Aorta (tissue), 5 donors: ENCODE measurements at regions not wholly inside any gene's neighbourhood (a gene's known extent, or its start where the extent isn't known, plus 50 kb on each side); places are given as distances from the start of the nearest gene placed in this dataset.
A peak's percentile ranks its signal among the peaks of the same experiment; 100 is the strongest.

ENCODE experiments used
- ATAC-seq: fragments of 200-7000 bp; cut with Tn5 transposase; one replicate; pipeline ENCODE4 v1.9.1; 2022; ENCODE audit warnings: moderate library complexity; ENCODE audit not compliant: low FRiP score
- DNase-seq, 2 donors: peaks; one replicate each; pipeline ENCODE4 v3.0.0-alpha.2; 2020
- H3K27ac ChIP-seq, 2 donors: one replicate each; pipeline ENCODE4 v1.5.1; 2013; ENCODE audit warnings: low read length in 2 of 2, mild to moderate bottlenecking in 2 of 2, moderate library complexity in 2 of 2, control low read depth in 1 of 2, inconsistent platforms in 1 of 2, low read depth in 1 of 2
- H3K27me3 ChIP-seq, 2 donors: one replicate each; pipeline ENCODE4 v1.6.1; 2013; ENCODE audit warnings: control low read depth in 1 of 2, low read length in 1 of 2, mild to moderate bottlenecking in 1 of 2, moderate library complexity in 1 of 2; ENCODE audit not compliant: insufficient read depth in 2 of 2, control insufficient read depth in 1 of 2
- H3K36me3 ChIP-seq, 2 donors: one replicate each; pipeline ENCODE4 v1.6.1; 2013; ENCODE audit warnings: control low read depth in 1 of 2, low read length in 1 of 2, mild to moderate bottlenecking in 1 of 2; ENCODE audit not compliant: insufficient read depth in 2 of 2, control insufficient read depth in 1 of 2
- H3K4me1 ChIP-seq, 2 donors: one replicate each; pipeline ENCODE4 v1.6.1; 2013; ENCODE audit warnings: low read length in 2 of 2, control low read depth in 1 of 2, mild to moderate bottlenecking in 1 of 2, moderate library complexity in 1 of 2; ENCODE audit not compliant: insufficient read depth in 2 of 2, control insufficient read depth in 1 of 2
- H3K4me3 ChIP-seq, 2 donors: one replicate each; pipeline ENCODE4 v1.5.1; 2013; ENCODE audit warnings: low read length in 2 of 2, control low read depth in 1 of 2, mild to moderate bottlenecking in 1 of 2
- H3K9me3 ChIP-seq: one replicate; pipeline ENCODE4 v1.6.1; 2013; ENCODE audit warnings: mild to moderate bottlenecking, low read length; ENCODE audit not compliant: control insufficient read depth
- WGBS, 2 donors: extraction: QIAGEN DNeasy Blood & Tissue Kit; methylation state at CpG; one replicate each; pipeline ENCODE4 v1.1.7; 2013; 5-methylcytosine and 5-hydroxymethylcytosine counted together
- intact Hi-C, 2 donors: fragments of 100-400 bp; cut with DNase I; formaldehyde crosslinking; loops; one replicate each; pipeline versions ENCODE4 v1.14.2 to v1.15.0; 2022
- donor health status: healthy with polysubstance abuse.
- donor health status: Bipolar disorder and iron deficiency.
- donor health status: DM: no; HTN: no; CAD: no.
- donor health status: DM: no; HTN: no; CAD: no.
- donor health status: DM: yes; HTN: yes; CAD: no.

DNA sequence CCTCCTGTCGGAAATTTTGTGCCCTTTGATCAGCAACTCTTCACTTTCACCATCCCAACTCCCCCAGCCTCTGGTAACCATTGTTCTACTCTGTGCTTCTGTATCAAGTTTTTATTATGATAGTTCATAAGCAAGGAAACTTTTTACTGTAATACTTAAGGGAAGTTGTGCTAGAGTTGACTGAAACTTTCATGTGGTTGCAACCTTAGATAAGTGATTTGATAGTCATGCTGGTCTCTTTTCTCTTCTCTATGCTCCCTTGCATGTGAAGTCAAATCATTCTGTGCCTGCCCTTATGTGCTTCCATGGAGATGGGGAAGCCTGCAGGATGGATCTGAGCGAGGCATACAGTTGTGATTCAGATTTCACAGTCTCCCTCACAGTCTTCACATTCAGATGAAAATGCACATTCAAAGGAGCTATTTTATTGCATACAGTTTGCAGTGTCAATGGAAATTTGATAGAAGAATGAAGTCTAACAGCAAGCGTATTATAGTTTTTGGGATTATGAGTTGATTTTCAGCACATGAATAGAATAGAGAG is 1428.3 kb upstream of the TENM3 start:
- Histone ChIP-seq H3K27ac (no peak overlapping the region), H3K4me1 (no peaks in the 10 kb centered on the region), H3K9me3 (no peaks in the 10 kb centered on the region), H3K36me3 (no peaks in the 10 kb centered on the region), H3K27me3 (no peaks in the 10 kb centered on the region), H3K4me3 (no peak overlapping the region)
- WGBS, 2 donors: 83 to 86% methylated on average over 3 of the region's 3 CpGs
- intact Hi-C loops: no loop called here
- DNase-seq (no peak), ATAC-seq (no peak)

DNA sequence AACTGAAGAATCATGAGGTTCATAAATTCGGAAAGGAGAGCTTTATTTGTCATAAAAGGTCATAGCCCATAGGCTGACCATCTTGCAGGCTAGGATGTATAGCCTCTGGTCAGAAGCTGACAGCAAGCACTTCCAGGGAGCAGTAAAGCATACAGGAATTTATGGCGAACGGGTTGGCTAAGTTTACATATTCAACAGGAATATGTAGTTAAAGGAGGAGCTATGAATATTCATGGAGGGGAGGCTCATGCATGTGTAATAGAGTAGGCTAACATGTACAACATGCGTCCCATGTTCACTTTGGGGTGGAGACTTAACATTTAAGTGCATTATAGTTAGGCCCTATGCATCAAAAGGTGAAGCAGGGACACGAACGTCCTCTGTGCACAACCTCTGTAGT is 1425.7 kb upstream of the TENM3 start:
- no peak overlapping the region for H3K27ac ChIP-seq
- no peaks in the 10 kb centered on the region for H3K36me3 ChIP-seq
- H3K4me1 ChIP-seq: no peaks in the 10 kb centered on the region
- no peak overlapping the region for H3K4me3 ChIP-seq
- ATAC-seq (no peak), DNase-seq (no peak)
- WGBS, 2 donors: 84% methylated on average over 6 of the region's 6 CpGs
- H3K27me3 ChIP-seq: no peaks in the 10 kb centered on the region
- no peaks in the 10 kb centered on the region for H3K9me3 ChIP-seq
- intact Hi-C loops: no loop called here

DNA sequence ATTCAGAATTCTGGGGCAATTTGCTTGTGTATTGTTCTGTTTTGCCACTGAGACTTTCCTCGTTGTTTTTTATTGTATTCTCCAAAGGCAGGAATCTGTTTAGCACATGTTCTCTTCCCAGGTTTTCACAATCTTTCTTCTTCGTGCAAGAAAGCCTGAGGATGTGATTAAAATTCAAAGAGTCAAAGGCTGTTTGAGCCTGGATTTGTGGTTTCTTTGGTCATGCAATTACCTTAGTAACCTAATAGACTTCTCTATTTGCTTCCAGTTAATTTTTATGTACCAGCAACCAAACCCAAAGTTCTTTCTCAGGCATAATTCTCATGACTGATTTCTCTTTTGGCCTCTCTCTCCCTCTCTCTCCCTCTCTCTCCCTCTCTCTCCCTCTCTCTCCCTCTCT is 1420.1 kb upstream of the TENM3 start:
- WGBS, 2 donors: 35 to 36% methylated on average over 2 of the region's 2 CpGs
- Histone ChIP-seq H3K4me1 (no peaks in the 10 kb centered on the region), H3K27me3 (no peaks in the 10 kb centered on the region), H3K4me3 (no peak overlapping the region), H3K36me3 (no peaks in the 10 kb centered on the region), H3K9me3 (no peaks in the 10 kb centered on the region), H3K27ac (no peak overlapping the region)
- intact Hi-C loops: no loop called here
- no peak for ATAC-seq
- DNase-seq: no peak

DNA sequence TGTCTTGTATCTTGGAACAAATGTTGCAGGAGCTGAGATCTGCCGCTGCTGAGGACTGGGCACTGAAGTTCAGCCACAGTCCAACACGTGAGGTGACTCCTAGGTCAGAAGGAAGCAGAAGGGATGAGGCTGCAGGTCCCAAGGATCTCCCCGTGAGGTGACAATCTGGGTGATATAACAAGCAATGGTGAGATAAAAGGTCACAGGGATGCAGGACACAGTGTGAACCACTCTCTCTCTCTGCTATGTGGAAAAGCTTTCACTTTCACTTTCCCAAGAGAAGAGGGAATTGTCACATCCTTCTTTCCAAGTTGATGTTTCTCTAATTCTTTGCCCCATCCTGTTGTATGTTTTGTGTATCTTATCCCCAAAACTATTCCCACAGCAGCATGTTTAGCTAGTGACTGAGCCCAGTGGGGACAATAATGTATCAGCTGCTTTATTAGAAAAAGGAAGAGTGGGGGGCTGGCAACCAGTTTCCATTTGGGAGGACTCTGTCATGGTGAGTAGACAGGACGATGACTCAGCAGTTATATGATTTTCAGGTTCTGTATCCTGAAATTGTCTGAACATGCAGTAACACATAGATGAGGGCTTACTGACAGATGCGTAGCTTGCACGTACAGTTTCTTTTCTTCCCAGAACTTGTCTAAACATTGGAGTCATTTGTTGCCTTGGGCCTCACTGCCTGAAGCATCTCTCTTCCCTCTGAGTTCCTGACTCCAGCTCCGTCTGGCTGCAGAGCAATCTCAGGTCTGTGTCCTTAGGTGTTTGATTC is 1415.8 kb upstream of the TENM3 start:
- WGBS, 2 donors: 27 to 29% methylated on average over 7 of the region's 7 CpGs
- no peaks in the 10 kb centered on the region for H3K27me3 ChIP-seq
- intact Hi-C loops: no loop called here

DNA sequence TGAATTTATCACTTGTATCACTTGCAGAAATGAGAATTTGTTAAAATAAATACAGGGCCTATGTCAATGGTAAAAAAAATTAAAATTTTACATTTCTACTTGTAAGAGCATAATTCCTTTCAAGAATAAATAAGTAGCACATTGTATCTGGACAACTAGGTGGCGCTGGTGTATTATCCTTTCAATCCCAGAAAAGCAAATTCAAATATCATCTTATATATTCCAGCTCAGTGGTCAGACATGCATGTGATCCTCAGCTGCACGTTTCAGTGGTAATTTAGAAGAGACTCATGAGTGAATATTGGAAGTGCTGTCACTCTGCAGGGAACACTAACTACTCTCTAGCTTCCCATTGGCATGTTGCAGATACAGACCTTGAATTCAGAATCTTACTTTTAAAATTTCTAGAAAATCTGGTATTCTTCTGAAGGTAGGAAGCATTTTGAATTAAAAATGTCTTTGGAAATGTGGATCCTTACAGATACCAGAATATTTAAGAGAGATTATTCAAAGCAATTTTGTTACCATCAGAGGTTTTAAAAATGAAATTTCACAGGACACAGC is 1414.7 kb upstream of the TENM3 start:
- Histone ChIP-seq H3K27me3 (no peaks in the 10 kb centered on the region), H3K4me3 (no peak overlapping the region), H3K4me1 (no peaks in the 10 kb centered on the region), H3K9me3 (no peaks in the 10 kb centered on the region), H3K36me3 (no peaks in the 10 kb centered on the region), H3K27ac (no peak overlapping the region)
- intact Hi-C loops: no loop called here
- ATAC-seq (no peak), DNase-seq (no peak)
- 1% methylated on average over 2 of the region's 2 CpGs for WGBS, 2 donors

More for the DNA sequence above, 1415.8 kb upstream of the TENM3 start:
- no peaks in the 10 kb centered on the region for H3K36me3 ChIP-seq
- no peaks in the 10 kb centered on the region for H3K9me3 ChIP-seq
- no peak overlapping the region for H3K27ac ChIP-seq
- ATAC-seq: peak; percentile 63
- no peak for DNase-seq
- peak overlapping the region; percentile 60 to 69 for H3K4me3 ChIP-seq
- H3K4me1 ChIP-seq: no peaks in the 10 kb centered on the region

DNA sequence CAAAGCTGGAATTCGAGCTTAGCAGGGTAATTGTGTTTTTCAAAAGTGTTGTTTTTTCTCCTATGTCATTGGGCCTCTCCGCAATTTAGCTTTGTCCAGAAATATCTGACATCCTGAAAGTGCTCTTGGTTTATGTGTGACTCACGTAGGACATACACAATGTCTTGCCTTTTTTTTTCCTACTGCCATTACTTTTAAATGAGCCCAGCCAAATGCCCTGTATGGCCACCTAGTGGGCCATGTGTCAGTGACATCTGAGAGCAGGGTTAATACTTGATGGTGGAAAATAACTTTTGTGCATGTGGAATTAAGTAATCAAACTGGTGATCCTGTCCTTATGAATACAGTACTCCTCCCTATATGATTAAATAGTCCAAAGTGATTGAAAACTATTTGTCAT is 1411.1 kb upstream of the TENM3 start:
- WGBS, 2 donors: 43 to 56% methylated on average over 3 of the region's 3 CpGs
- H3K4me1 ChIP-seq: no peaks in the 10 kb centered on the region
- intact Hi-C loops: no loop called here
- ATAC-seq (no peak), DNase-seq (no peak)
- H3K27me3 ChIP-seq: no peaks in the 10 kb centered on the region
- H3K4me3 ChIP-seq: no peak overlapping the region
- no peaks in the 10 kb centered on the region for H3K9me3 ChIP-seq
- H3K36me3 ChIP-seq: no peaks in the 10 kb centered on the region
- H3K27ac ChIP-seq: no peak overlapping the region

DNA sequence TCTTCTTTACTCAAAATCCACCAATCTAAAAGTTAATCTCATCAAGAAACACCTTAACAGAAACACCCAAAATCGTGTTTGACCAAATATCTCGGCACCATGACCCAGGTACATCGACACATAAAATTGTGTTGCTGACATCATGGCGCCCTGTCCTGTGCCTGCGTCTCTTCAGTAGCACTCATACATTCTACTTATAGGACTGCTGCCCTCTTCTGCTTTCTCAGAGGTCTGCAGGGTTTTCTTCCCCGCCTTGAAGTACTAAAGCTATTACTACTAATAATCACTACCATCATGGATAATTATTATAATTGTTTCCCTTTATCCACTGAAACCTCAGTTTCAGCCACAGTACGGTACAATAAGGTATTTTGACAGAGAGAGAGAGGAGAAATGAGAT is 1403.1 kb upstream of the TENM3 start:
- WGBS, 2 donors: 72 to 75% methylated on average over 7 of the region's 7 CpGs
- intact Hi-C loops: no loop called here
- no peak overlapping the region for H3K27ac ChIP-seq
- H3K9me3 ChIP-seq: no peaks in the 10 kb centered on the region
- no peak overlapping the region for H3K4me3 ChIP-seq
- H3K4me1 ChIP-seq: no peaks in the 10 kb centered on the region
- DNase-seq (no peak), ATAC-seq (no peak)
- H3K36me3 ChIP-seq: no peaks in the 10 kb centered on the region
- no peaks in the 10 kb centered on the region for H3K27me3 ChIP-seq

DNA sequence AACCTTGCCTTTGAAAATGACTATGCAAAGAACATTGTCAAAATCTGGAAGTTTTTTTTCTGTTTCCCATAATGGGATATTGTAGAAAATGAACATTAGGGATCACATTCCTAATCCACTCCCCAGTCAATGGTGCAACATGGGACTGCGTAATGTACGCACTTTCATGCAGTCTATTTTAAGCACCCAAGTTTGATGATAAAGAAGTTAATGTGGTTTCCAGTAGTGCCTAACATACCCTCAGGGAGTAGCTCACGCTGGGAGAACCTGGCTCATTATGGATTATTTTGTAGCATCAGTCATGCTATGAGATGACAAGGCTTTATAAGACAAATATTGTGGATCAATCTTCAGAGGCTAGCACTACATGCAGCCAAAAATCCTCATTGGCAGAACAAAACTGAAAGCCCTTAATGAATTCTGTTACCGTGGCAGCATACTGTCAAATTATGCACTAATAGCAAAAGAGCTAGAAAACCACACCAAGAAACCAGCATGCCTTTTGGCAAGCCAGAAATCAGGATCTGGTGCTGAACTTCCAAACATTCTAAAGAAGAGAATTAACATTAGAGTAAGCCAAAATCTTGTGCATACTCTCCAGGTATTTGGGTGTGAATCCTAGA is 1392.8 kb upstream of the TENM3 start:
- H3K9me3 ChIP-seq: no peaks in the 10 kb centered on the region
- H3K36me3 ChIP-seq: no peaks in the 10 kb centered on the region
- no peaks in the 10 kb centered on the region for H3K4me1 ChIP-seq
- WGBS, 2 donors: 61 to 68% methylated on average over 4 of the region's 4 CpGs
- H3K27me3 ChIP-seq: no peaks in the 10 kb centered on the region
- DNase-seq (no peak), ATAC-seq (no peak)
- H3K27ac ChIP-seq: no peak overlapping the region
- intact Hi-C loops: no loop called here
- no peak overlapping the region for H3K4me3 ChIP-seq

DNA sequence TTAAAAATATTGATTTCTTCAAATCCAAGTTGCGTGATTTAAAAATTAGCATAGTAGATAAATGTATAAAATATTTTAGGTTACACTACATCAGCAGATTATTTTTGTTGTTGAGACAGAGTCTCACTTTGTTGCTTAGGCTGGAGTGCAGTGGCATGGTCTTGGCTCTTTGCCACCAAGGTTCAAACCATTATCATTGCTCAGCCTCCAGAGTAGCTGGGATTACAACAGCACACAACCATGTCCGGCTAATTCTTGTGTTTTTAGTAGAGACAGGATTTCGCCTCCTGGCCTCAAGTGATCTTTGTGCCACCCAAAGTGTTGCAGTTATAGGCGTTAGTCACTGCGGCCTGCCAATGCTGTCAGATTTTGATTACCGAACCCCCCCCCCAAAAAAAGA is 1390.5 kb upstream of the TENM3 start:
- H3K4me3 ChIP-seq: no peak overlapping the region
- no peaks in the 10 kb centered on the region for H3K36me3 ChIP-seq
- H3K9me3 ChIP-seq: no peaks in the 10 kb centered on the region
- DNase-seq (no peak), ATAC-seq (no peak)
- intact Hi-C loops: no loop called here
- H3K4me1 ChIP-seq: no peaks in the 10 kb centered on the region
- H3K27ac ChIP-seq: no peak overlapping the region
- WGBS, 2 donors: 62 to 64% methylated on average over 6 of the region's 6 CpGs
- H3K27me3 ChIP-seq: no peaks in the 10 kb centered on the region
